ENCODE measurements at regions not wholly inside any gene's neighbourhood (a gene's known extent, or its start where the extent isn't known, plus 50 kb on each side); places are given as distances from the start of the nearest gene placed in this dataset.

DNA sequence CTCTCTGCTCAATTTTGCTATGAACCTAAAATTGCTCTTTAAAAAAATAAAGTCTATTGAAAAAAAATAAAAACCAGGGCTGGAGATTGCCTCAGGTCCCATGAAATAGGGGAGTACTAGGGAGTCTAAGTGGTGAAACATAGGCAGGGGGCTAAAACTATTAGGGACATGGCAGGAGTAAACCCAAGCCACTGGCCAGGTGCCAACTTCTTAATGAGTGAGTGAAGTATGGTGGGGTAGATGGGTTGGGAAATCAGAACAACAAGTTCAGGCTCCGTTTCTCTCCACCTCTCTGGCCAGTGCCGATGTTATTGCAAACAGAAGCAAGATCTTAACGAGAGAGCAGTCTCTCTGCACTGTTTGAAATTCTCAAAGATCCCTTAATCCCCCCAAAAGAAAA, 322.4 kb upstream of the CDH5 start:
- TF ChIP-seq, protein P1, sequence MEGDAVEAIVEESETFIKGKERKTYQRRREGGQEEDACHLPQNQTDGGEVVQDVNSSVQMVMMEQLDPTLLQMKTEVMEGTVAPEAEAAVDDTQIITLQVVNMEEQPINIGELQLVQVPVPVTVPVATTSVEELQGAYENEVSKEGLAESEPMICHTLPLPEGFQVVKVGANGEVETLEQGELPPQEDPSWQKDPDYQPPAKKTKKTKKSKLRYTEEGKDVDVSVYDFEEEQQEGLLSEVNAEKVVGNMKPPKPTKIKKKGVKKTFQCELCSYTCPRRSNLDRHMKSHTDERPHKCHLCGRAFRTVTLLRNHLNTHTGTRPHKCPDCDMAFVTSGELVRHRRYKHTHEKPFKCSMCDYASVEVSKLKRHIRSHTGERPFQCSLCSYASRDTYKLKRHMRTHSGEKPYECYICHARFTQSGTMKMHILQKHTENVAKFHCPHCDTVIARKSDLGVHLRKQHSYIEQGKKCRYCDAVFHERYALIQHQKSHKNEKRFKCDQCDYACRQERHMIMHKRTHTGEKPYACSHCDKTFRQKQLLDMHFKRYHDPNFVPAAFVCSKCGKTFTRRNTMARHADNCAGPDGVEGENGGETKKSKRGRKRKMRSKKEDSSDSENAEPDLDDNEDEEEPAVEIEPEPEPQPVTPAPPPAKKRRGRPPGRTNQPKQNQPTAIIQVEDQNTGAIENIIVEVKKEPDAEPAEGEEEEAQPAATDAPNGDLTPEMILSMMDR (IDR thresholded peaks at IDR 0.05) = no peak
- TF ChIP-seq POLR2A (IDR thresholded peaks at IDR 0.05) = no peak
